GM12874 (cell line): ENCODE measurements at regions not wholly inside any gene's neighbourhood (a gene's known extent, or its start where the extent isn't known, plus 50 kb on each side); places are given as distances from the start of the nearest gene placed in this dataset.

Experiments
- CTCF ChIP-seq: IDR thresholded peaks from 2 replicates; pipeline ENCODE4 v1.5.1; 2011; ENCODE audit warnings: low read depth, mild to moderate bottlenecking, control low read depth, low read length, moderate library complexity; ENCODE audit not compliant: insufficient read depth

- TF ChIP-seq CTCF = no peak
These were observed 75.9 kb upstream of the C12orf71 start for GRCh38 chr12:27158297-27158696.

- TF ChIP-seq CTCF = no peak
These were observed 79.3 kb upstream of the C12orf71 start for GRCh38 chr12:27161458-27162228.

GRCh38 chr12:27162229-27162537 is 79.8 kb upstream of the C12orf71 start:
- no peak for TF ChIP-seq CTCF

GRCh38 chr12:27163048-27163715 is 80.8 kb upstream of the C12orf71 start:
- no peak for TF ChIP-seq CTCF

- no peak for TF ChIP-seq CTCF
These were observed 80.2 kb upstream of the STK38L start for GRCh38 chr12:27163894-27164293.

GRCh38 chr12:27164330-27165040 is 79.6 kb upstream of the STK38L start:
- no peak for TF ChIP-seq CTCF

GRCh38 chr12:27176765-27177164 is 67.3 kb upstream of the STK38L start:
- no peak for TF ChIP-seq CTCF
